Caco-2 (cell line): ENCODE measurements at regions not wholly inside any gene's neighbourhood (a gene's known extent, or its start where the extent isn't known, plus 50 kb on each side); places are given as distances from the start of the nearest gene placed in this dataset.

Source experiments
- BruUV-seq: library from RNA; stranded (reverse); fragments of 400-500 nt; replicated peaks from 2 replicates; lab custom pipeline; 2021; lab: Mats Ljungman, UMichigan
- CTCF ChIA-PET: fragments of 300-600 bp; sonication (Branson Sonifier 250); formaldehyde crosslinking; loops from one replicate; lab custom pipeline; 2022; ENCODE audit warnings: antibody characterized with exemption; lab: Charles Lee
- POLR2A ChIA-PET: fragments of 300-600 bp; sonication (Branson Sonifier 250); formaldehyde crosslinking; loops from one replicate; lab custom pipeline; 2022; ENCODE audit warnings: antibody characterized with exemption; lab: Charles Lee
- DNase-seq, 2 experiments: peaks; one replicate each; pipeline versions ENCODE4 v3.0.0 to v3.0.0-alpha.2; 2020 to 2022
- H3K27me3 ChIP-seq: replicated peaks from 2 replicates; pipeline ENCODE4 v1.6.0; 2011; ENCODE audit warnings: low read length; ENCODE audit not compliant: control insufficient read depth, insufficient read depth
- H3K36me3 ChIP-seq: 2 replicates; pipeline ENCODE4 v1.5.1; 2011; ENCODE audit warnings: low read length; ENCODE audit not compliant: control insufficient read depth, insufficient read depth
- H3K4me1 ChIP-seq: fragments of 250-450 bp; sonication (Bioruptor Pico); 2 replicates; pipeline ENCODE4 v1.5.1; 2020; ENCODE audit warnings: mild to moderate bottlenecking
- H3K4me3 ChIP-seq: 2 replicates; pipeline ENCODE4 v1.5.1; 2011; ENCODE audit warnings: low read depth, mild to moderate bottlenecking, control low read depth, low read length
- H3K9me3 ChIP-seq: fragments of 250-450 bp; sonication (Bioruptor Pico); 2 replicates; pipeline ENCODE4 v1.5.1; 2020; ENCODE audit warnings: mild to moderate bottlenecking, moderate library complexity
- H3K27ac Mint-ChIP-seq: one replicate; pipeline ENCODE4 v1.8.0; 2022; ENCODE audit warnings: mixed read lengths; ENCODE audit not compliant: unreplicated experiment
- H3K27me3 Mint-ChIP-seq: one replicate; pipeline ENCODE4 v1.8.0; 2022; ENCODE audit warnings: mixed read lengths; ENCODE audit not compliant: insufficient read depth, unreplicated experiment
- H3K36me3 Mint-ChIP-seq: one replicate; pipeline ENCODE4 v1.8.0; 2022; ENCODE audit warnings: mild to moderate bottlenecking, mixed read lengths; ENCODE audit not compliant: insufficient read depth, unreplicated experiment
- H3K4me1 Mint-ChIP-seq: one replicate; pipeline ENCODE4 v1.8.0; 2022; ENCODE audit warnings: low read depth, mixed read lengths; ENCODE audit not compliant: unreplicated experiment
- H3K4me3 Mint-ChIP-seq: one replicate; pipeline ENCODE4 v1.8.0; 2022; ENCODE audit warnings: mild to moderate bottlenecking, moderate library complexity, mixed read lengths; ENCODE audit not compliant: unreplicated experiment
- H3K9me3 Mint-ChIP-seq: one replicate; pipeline ENCODE4 v1.8.0; 2022; ENCODE audit warnings: mixed read lengths; ENCODE audit not compliant: unreplicated experiment
- CTCF ChIP-seq, 2 experiments: fragments of 200-600 bp in 1 of 2; IDR thresholded peaks; 1 replicate in 1 of 2; 2 replicates in 1 of 2; pipeline versions ENCODE4 v1.5.1 to v1.8.0; 2011 to 2022; ENCODE audit warnings: antibody characterized with exemption in 1 of 2, control low read depth in 1 of 2, inconsistent platforms in 1 of 2, low read depth in 1 of 2, low read length in 1 of 2, mild to moderate bottlenecking in 1 of 2, moderate library complexity in 1 of 2; ENCODE audit not compliant: insufficient read depth in 1 of 2, severe bottlenecking in 1 of 2, unreplicated experiment in 1 of 2
- intact Hi-C: fragments of 100-400 bp; cut with micrococcal nuclease; formaldehyde crosslinking; loops from one replicate; pipeline ENCODE4 v1.10.0; 2022; ENCODE audit not compliant: unreplicated experiment

DNA sequence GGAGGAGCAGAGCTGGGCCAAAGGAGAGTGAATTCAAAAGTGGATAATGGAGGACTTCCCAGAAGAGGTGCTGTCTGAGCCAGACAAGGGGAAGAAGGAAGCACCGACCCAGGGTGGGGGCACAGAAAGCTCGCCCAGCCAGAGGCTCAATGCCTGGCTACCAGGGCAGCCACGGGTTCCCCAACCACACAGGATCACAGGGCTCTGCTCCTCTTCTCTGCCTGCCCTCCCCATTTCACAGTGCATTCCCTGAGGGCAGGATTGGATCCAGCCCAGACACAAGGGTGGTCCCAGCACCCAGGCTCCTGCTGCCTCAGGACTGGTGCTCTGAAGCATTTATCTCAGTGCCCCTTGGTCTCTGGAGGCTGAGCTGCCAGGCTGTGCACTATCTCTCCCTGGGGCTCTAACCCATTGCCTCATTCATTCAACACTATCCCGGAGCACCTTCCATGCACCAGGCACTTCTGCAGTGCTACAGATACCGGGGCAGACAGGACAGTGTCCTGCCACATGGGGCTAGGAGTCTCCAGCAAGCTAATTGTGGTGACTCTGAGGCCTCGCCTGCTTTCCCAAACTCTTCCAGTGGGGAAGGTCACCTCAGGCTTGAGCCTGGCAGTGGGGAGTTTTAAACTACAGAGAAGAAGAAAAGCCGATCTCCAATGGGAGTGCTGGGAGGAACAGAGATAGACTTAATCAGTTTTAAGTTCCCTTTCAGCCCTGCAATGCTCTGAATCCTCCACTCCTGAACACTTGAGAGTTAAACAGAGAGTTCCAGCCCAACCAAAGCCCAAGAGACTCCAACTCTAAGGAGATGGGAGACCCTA is 201.8 kb upstream of the ZMIZ1 start:
- no peak for TF ChIP-seq CTCF (IDR thresholded peaks at IDR 0.05; ENCODE audit: insufficient read depth in 1 of 2, low read depth in 1 of 2, low read length in 1 of 2, severe bottlenecking in 1 of 2, unreplicated experiment in 1 of 2)
- POLR2A ChIA-PET, result no interaction called here
- Histone ChIP-seq H3K36me3 (no peaks in the 10 kb centered on the region), H3K4me3 (no peak overlapping the region), H3K27me3 (no peaks in the 10 kb centered on the region), H3K4me1 (no peaks in the 10 kb centered on the region), H3K9me3 (no peaks in the 10 kb centered on the region)
- intact Hi-C loops, result no loop called here
- Mint-ChIP-seq H3K4me3 (no peak overlapping the region), H3K9me3 (no peaks in the 10 kb centered on the region), H3K36me3 (no peaks in the 10 kb centered on the region), H3K4me1 (peaks cover 7% of the 10 kb centered on the region), H3K27ac (no peak overlapping the region), H3K27me3 (no peaks in the 10 kb centered on the region)
- CTCF ChIA-PET, result no interaction called here
- BruUV-seq, result no TSS peak
- DNase-seq, result no peak

- BruUV-seq, result no TSS peak
Measured at GRCh38 chr10:78867555-78867939, 201.2 kb upstream of the ZMIZ1 start.

DNA sequence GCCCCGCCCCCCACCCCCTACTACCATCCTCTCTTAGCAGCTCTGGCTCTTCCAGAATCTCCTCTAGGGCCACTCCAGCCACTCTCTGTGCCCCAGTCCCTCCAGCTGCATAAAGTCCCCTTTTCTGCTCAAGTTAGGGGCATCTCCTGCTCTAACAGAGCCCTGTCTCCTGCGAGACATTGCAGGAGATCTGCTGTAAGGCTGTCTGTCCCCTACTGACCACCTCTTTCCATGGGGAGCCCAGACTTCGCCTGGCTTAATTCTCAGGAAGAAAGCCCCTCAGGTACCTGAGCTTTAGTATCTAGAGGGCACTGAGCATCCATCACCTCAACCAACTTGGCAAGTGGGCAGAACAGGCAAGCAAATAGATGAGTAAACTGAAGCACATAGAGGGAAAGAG is 200.7 kb upstream of the ZMIZ1 start:
- POLR2A ChIA-PET, result no interaction called here
- no peak for DNase-seq
- no peak overlapping the region for H3K27ac Mint-ChIP-seq
- intact Hi-C loops, result no loop called here
- no peaks in the 10 kb centered on the region for H3K36me3 ChIP-seq
- CTCF ChIA-PET, result no interaction called here
- no peaks in the 10 kb centered on the region for H3K36me3 Mint-ChIP-seq
- no peaks in the 10 kb centered on the region for H3K9me3 ChIP-seq
- H3K4me3 Mint-ChIP-seq, result no peak overlapping the region
- no peaks in the 10 kb centered on the region for H3K9me3 Mint-ChIP-seq
- peaks cover 7% of the 10 kb centered on the region for H3K4me1 Mint-ChIP-seq
- H3K27me3 Mint-ChIP-seq, result no peaks in the 10 kb centered on the region
- no peaks in the 10 kb centered on the region for H3K27me3 ChIP-seq
- no peaks in the 10 kb centered on the region for H3K4me1 ChIP-seq
- H3K4me3 ChIP-seq, result no peak overlapping the region
- no TSS peak for BruUV-seq
- TF ChIP-seq CTCF (IDR thresholded peaks at IDR 0.05; ENCODE audit: insufficient read depth in 1 of 2, low read depth in 1 of 2, low read length in 1 of 2, severe bottlenecking in 1 of 2, unreplicated experiment in 1 of 2), result no peak

More at GRCh38 chr10:78867555-78867939, 201.2 kb upstream of the ZMIZ1 start:
- no peaks in the 10 kb centered on the region for H3K4me1 ChIP-seq
- no peaks in the 10 kb centered on the region for H3K27me3 ChIP-seq
- H3K4me3 ChIP-seq, result no peak overlapping the region
- no peaks in the 10 kb centered on the region for H3K36me3 ChIP-seq
- Mint-ChIP-seq H3K36me3 (no peaks in the 10 kb centered on the region), H3K4me3 (no peak overlapping the region), H3K27me3 (no peaks in the 10 kb centered on the region), H3K4me1 (peaks cover 7% of the 10 kb centered on the region), H3K9me3 (no peaks in the 10 kb centered on the region), H3K27ac (no peak overlapping the region)
- intact Hi-C loops, result no loop called here
- TF ChIP-seq CTCF (IDR thresholded peaks at IDR 0.05; ENCODE audit: insufficient read depth in 1 of 2, low read depth in 1 of 2, low read length in 1 of 2, severe bottlenecking in 1 of 2, unreplicated experiment in 1 of 2), result no peak
- ChIA-PET POLR2A (no interaction called here), CTCF (no interaction called here)
- DNase-seq, result no peak
- no peaks in the 10 kb centered on the region for H3K9me3 ChIP-seq
